Activated CD4-positive, alpha-beta T cell treated with anti-CD3 and anti-CD28 coated beads, Interleukin-2, amount 10 ng/mL, durations not matched to agents 24 days and 14 days (primary cell): ENCODE measurements at regions not wholly inside any gene's neighbourhood (a gene's known extent, or its start where the extent isn't known, plus 50 kb on each side); places are given as distances from the start of the nearest gene placed in this dataset.

Experiments used
- DNase-seq: peaks from one replicate; pipeline ENCODE4 v3.0.0; 2022
- H3K27ac Mint-ChIP-seq: one replicate; pipeline ENCODE4 v1.8.0; 2022; ENCODE audit warnings: mild to moderate bottlenecking, mixed read lengths
- H3K27me3 Mint-ChIP-seq: one replicate; pipeline ENCODE4 v1.8.0; 2022; ENCODE audit warnings: mixed read lengths
- H3K36me3 Mint-ChIP-seq: one replicate; pipeline ENCODE4 v1.8.0; 2022; ENCODE audit warnings: low read depth, mild to moderate bottlenecking, mixed read lengths
- H3K4me1 Mint-ChIP-seq: one replicate; pipeline ENCODE4 v1.8.0; 2021; ENCODE audit warnings: mixed read lengths
- H3K4me3 Mint-ChIP-seq: one replicate; pipeline ENCODE4 v1.8.0; 2022; ENCODE audit warnings: mild to moderate bottlenecking, moderate library complexity, mixed read lengths
- H3K9me3 Mint-ChIP-seq: one replicate; pipeline ENCODE4 v1.8.0; 2021; ENCODE audit warnings: mixed read lengths
- intact Hi-C: fragments of 100-400 bp; cut with micrococcal nuclease; formaldehyde crosslinking; loops from one replicate; pipeline ENCODE4 v1.15.1; 2023

DNA sequence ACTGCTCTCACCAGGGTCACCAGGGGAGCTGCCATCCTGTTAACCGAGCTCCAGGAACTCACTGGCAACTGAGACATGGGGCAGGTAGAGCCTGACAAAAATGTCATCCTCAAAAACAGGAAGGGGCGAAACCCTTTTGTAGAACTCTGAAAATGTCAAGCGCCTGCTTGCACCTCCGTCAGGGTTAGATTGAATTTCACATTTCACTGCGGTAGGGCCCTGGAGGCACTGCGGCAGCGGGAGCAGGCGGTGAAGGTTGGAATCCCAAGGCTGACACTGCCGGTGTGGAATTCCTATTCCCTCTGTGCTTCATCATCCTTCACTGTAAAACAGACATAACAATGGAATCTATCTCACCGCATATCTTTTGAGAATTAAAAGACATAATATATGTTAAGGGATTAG, 142.8 kb upstream of the TMCC3 start:
- Mint-ChIP-seq H3K4me3 (no peak overlapping the region), H3K27me3 (no peaks in the 10 kb centered on the region), H3K27ac (no peak overlapping the region), H3K36me3 (no peaks in the 10 kb centered on the region), H3K4me1 (peaks cover 8% of the 10 kb centered on the region), H3K9me3 (no peaks in the 10 kb centered on the region)
- no peak for DNase-seq
- intact Hi-C loops = no loop called here

DNA sequence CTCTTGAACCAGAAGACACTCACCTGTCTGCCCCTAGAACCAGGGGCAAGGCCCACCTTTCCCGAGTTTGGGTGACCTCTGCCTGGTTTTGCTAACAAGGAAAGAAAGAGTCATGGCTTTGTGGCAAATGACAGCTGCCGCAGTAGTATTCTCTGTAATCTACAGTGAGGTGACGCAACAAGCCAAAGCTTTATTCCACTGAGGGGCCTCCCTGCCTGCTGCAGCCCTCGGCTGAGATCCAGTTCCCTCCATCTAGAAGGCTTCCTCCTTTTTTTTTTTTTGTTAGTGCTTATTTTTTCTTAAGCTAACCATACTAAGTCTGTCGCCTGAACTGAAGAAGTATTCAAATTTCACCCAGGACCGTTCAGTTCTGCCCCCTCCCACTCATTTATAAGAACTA, 142.3 kb upstream of the TMCC3 start:
- intact Hi-C loops = no loop called here
- H3K27me3 Mint-ChIP-seq = no peaks in the 10 kb centered on the region
- no peak overlapping the region for H3K27ac Mint-ChIP-seq
- DNase-seq = no peak
- H3K36me3 Mint-ChIP-seq = no peaks in the 10 kb centered on the region
- no peak overlapping the region for H3K4me3 Mint-ChIP-seq
- no peaks in the 10 kb centered on the region for H3K9me3 Mint-ChIP-seq
- H3K4me1 Mint-ChIP-seq = peaks cover 8% of the 10 kb centered on the region

DNA sequence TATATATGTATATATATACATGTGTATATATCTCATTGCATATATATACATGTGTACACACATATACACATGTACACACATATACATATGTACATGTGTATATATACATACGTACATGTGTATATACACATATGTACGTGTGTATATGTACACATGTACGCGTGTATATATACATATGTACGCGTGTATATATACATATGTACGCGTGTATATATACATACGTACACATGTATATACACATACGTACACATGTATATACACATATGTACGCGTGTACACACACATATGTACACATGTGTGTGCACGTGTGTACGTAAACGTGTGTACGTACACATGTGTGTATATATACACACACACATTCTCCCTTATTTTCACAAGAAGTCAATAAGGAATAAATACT, 141.6 kb upstream of the TMCC3 start:
- H3K27ac Mint-ChIP-seq = no peak overlapping the region
- H3K4me3 Mint-ChIP-seq = no peak overlapping the region
- H3K4me1 Mint-ChIP-seq = peaks cover 8% of the 10 kb centered on the region
- H3K36me3 Mint-ChIP-seq = no peaks in the 10 kb centered on the region
- no peaks in the 10 kb centered on the region for H3K27me3 Mint-ChIP-seq
- DNase-seq = no peak
- intact Hi-C loops = no loop called here
- H3K9me3 Mint-ChIP-seq = no peaks in the 10 kb centered on the region

DNA sequence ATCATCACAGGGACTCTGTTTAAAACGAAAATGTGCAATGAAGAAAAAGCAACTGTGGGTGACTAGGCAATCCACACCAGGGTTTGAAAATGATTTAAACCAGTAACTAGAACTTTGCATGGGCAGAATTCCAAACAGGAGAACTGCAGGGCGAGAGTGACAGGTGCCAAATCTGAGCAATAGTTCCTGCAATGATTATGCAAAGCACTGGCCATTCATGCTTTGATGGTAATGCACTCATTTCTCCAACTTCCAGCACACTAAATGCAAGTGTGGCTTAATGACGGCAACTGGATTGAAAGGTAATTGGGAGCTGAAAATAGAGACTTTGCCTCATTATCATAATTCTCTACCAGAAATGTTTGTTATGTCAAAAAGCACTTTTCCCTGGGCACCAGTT, 140.5 kb upstream of the TMCC3 start:
- Mint-ChIP-seq H3K9me3 (no peaks in the 10 kb centered on the region), H3K27me3 (no peaks in the 10 kb centered on the region), H3K4me1 (peaks cover 8% of the 10 kb centered on the region), H3K27ac (no peak overlapping the region), H3K4me3 (no peak overlapping the region), H3K36me3 (no peaks in the 10 kb centered on the region)
- no peak for DNase-seq
- intact Hi-C loops = no loop called here

DNA sequence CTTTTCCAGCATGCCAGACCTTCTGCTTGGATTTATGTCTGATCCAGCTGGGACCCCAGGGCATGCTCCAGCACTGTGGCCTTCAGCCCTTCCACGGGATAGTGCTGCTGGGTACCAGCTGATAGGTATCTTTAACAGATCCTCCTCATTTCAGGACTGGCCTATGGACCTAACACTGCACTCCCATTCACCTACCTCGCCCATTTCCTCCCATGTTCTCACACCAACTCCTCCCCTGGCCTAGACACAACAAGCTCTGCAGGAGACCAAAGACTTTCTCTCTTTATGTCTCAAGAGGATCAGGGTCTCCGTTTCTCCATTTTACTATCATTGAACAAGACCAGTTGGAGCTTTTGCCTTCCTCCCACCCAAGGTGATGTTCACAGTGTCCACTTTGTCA, 140.0 kb upstream of the TMCC3 start:
- intact Hi-C loops = no loop called here
- Mint-ChIP-seq H3K4me1 (peaks cover 8% of the 10 kb centered on the region), H3K9me3 (no peaks in the 10 kb centered on the region), H3K27ac (no peak overlapping the region), H3K36me3 (no peaks in the 10 kb centered on the region), H3K27me3 (no peaks in the 10 kb centered on the region), H3K4me3 (no peak overlapping the region)
- no peak for DNase-seq

DNA sequence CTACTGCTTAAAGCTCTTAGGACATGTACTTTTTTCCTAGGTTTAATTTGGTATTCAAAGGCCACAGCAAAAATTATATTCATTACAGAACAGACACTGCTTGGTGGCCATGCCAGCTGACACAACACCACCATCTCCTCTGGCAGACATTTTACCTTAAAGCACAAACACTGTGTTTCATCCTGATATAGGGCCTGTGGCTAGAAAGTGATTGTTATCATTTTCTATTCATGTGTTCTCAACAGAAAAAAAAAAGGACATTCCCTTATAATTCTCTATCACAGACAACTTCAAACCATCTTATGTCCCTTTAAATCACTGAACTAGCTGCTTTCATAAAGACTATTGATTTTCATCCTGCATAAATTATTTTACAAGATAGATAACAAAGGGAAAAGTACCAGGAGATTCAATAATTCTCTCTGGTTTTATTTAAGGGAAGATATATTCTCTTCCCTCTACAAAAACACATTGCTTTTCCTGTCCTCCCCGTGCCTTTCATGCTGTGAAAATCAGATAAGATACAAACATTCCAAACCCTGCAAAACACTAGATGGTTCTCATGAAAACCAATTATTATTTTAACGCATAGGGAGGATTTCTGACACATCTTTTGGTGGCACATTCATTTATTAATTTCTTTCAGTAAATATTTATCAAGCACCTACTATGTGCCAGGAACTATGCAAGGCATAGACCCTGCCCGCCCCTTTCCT, 139.3 kb upstream of the TMCC3 start:
- Mint-ChIP-seq H3K27me3 (no peaks in the 10 kb centered on the region), H3K4me1 (peaks cover 3% of the 10 kb centered on the region), H3K4me3 (no peak overlapping the region), H3K36me3 (no peaks in the 10 kb centered on the region), H3K9me3 (no peaks in the 10 kb centered on the region), H3K27ac (no peak overlapping the region)
- DNase-seq = no peak
- intact Hi-C loops = no loop called here

DNA sequence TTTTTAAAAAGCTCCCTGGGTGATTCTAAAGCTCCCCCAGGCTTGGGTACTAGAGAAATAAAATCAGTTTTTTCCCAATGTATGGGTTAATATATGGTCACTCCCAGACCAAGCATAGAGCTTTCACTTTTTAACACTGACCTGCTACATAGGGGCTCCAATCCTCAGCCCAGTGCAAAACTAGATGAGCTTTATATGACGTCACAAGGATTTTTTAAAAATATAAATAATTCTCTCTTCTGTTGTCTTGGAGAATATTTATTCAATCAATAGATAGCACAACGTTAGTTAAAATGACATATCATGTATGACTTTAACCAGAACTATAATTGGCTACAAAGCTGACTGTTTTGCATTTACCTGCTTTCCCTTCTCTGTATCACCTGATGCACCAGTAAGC, 137.9 kb upstream of the TMCC3 start:
- Mint-ChIP-seq H3K4me1 (no peaks in the 10 kb centered on the region), H3K36me3 (no peaks in the 10 kb centered on the region)
- intact Hi-C loops = no loop called here

DNA sequence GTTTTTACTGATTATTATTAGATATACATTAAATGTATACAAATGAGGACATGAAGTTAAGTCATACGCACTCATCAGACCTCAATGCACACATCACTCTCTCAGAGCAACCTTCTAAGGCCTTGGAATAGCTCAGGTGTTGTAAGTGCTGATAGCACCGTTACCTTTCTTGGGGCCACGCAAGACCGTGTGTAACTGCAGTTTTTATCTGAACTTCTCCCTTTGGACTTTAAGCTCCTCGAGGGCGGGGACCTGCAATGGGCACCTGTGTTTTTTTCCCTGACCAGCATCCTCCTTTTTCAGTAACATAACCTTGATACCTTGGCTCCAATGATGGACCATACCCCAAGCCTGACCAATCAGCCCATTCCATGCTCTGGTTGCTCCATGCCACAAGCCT, 136.5 kb upstream of the TMCC3 start:
- intact Hi-C loops = no loop called here
- no peaks in the 10 kb centered on the region for H3K9me3 Mint-ChIP-seq
- no peak overlapping the region for H3K27ac Mint-ChIP-seq

More for the DNA sequence above, 137.9 kb upstream of the TMCC3 start:
- Mint-ChIP-seq H3K27ac (no peak overlapping the region), H3K27me3 (peaks cover 5% of the 10 kb centered on the region), H3K9me3 (no peaks in the 10 kb centered on the region), H3K4me3 (no peak overlapping the region)
- no peak for DNase-seq

DNA sequence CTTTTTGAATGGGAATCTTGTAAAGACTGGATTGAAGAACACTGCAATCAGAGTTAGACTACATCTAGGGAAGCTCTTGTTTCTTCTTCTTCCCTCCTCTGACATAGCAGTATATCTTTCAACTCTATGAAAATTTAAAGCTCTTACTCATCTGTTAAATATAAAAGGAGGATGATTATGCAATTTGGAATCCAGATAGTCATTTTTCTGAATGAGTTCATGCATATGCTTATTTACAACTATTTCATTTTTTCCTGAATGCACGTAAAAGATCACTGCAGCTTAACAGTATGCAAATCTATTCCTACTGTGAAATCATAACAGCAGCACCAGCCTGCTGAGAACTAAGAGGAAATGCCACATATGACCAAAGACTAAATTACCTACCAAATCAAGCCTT, 133.5 kb upstream of the TMCC3 start:
- Mint-ChIP-seq H3K27ac (no peak overlapping the region), H3K27me3 (peaks cover 10% of the 10 kb centered on the region), H3K36me3 (no peaks in the 10 kb centered on the region), H3K9me3 (no peaks in the 10 kb centered on the region), H3K4me3 (no peak overlapping the region), H3K4me1 (no peaks in the 10 kb centered on the region)
- DNase-seq = no peak
- intact Hi-C loops = no loop called here

More for the DNA sequence above, 136.5 kb upstream of the TMCC3 start:
- Mint-ChIP-seq H3K27me3 (peaks cover 8% of the 10 kb centered on the region), H3K4me3 (no peak overlapping the region), H3K36me3 (no peaks in the 10 kb centered on the region), H3K4me1 (no peaks in the 10 kb centered on the region)
- DNase-seq = no peak

DNA sequence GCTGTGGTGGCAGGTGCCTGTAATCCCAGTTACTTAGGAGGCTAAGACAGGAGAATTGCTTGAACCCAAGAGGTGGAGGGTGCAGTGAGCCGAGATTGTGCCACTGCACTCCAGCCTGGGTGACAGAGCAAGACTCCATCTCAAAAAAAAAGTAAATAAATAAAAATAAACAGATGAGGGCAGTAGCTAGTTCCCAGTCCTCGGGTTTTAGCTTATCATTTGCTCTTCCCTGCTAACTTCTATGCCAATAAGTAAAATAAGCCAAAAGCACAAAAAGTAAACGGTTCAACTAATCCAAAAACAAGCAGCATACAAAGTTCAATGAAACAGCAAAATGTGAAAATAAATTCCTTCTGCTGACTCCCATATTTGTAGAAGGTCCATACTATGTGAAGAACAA, 133.0 kb upstream of the TMCC3 start:
- intact Hi-C loops = no loop called here
- H3K4me3 Mint-ChIP-seq = no peak overlapping the region

DNA sequence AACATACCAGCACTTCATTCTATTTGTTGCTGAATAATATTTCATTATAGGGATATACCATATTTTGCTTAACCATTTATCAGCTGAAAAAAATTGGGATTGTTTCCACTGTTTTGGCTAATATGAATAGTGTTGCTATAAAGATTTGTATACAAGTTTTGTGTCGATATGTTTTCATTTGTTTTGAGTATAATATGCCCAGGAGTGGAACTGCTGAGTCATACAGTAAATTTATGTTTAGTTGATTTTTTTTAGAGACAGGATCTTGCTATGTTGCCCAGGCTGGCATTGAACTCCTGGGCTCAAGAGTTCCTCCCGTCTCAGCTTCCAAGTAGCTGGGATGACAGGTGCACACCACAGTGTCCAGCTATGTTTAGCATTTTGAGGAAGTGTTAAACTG, 131.5 kb upstream of the TMCC3 start:
- Mint-ChIP-seq H3K36me3 (no peaks in the 10 kb centered on the region), H3K4me3 (no peak overlapping the region), H3K4me1 (no peaks in the 10 kb centered on the region), H3K27ac (no peak overlapping the region), H3K9me3 (no peaks in the 10 kb centered on the region), H3K27me3 (peaks cover 17% of the 10 kb centered on the region)
- intact Hi-C loops = no loop called here
- no peak for DNase-seq

More for the DNA sequence above, 133.0 kb upstream of the TMCC3 start:
- Mint-ChIP-seq H3K9me3 (no peaks in the 10 kb centered on the region), H3K36me3 (no peaks in the 10 kb centered on the region), H3K27ac (no peak overlapping the region), H3K27me3 (peaks cover 11% of the 10 kb centered on the region), H3K4me1 (no peaks in the 10 kb centered on the region)
- no peak for DNase-seq

DNA sequence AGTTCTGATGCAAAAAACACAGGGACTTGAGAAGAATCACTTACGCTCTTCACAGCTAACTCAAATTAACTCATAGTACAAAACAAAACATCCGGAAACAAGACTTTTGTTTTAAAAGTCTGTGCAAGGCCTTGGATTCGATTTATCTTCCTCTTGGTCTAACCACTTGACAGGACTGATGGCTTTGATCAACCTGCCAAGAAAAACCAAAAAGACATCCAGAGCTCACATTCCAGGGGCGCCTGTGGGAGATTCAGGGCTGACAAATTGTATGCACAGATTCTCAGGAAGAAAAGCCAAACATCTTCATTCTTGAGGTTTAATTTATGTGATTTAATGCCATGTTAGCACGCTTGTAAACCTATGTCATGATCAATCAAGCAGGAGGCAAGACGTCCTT, 129.1 kb upstream of the TMCC3 start:
- no peak overlapping the region for H3K27ac Mint-ChIP-seq
- H3K27me3 Mint-ChIP-seq = peaks cover 19% of the 10 kb centered on the region
- H3K36me3 Mint-ChIP-seq = no peaks in the 10 kb centered on the region
- no peak overlapping the region for H3K4me3 Mint-ChIP-seq
- no peaks in the 10 kb centered on the region for H3K4me1 Mint-ChIP-seq
- no peaks in the 10 kb centered on the region for H3K9me3 Mint-ChIP-seq
- no peak for DNase-seq
- intact Hi-C loops = no loop called here

DNA sequence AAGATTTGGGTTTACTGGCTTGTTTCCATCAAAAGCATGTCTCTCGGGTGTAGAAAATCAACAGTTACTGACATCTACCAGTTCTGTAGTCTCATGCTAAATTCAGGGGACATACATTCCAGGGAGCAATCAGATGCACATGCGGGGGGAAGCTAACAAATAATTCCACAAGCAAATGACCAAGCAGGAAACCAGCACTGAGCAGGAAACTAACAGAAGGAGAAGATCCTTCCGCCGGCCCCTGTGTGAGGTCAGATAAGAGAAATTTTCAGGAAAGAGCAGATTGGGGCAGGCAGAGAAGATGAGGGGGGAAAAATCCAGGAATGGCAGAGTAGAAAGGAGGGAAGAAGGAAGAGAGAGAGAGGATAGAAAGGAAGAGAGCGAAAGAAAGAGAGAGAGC, 127.6 kb upstream of the TMCC3 start:
- no peak for DNase-seq
- Mint-ChIP-seq H3K27me3 (peaks cover 13% of the 10 kb centered on the region), H3K4me3 (no peak overlapping the region), H3K27ac (no peak overlapping the region), H3K9me3 (no peaks in the 10 kb centered on the region), H3K4me1 (no peaks in the 10 kb centered on the region), H3K36me3 (no peaks in the 10 kb centered on the region)
- intact Hi-C loops = no loop called here

DNA sequence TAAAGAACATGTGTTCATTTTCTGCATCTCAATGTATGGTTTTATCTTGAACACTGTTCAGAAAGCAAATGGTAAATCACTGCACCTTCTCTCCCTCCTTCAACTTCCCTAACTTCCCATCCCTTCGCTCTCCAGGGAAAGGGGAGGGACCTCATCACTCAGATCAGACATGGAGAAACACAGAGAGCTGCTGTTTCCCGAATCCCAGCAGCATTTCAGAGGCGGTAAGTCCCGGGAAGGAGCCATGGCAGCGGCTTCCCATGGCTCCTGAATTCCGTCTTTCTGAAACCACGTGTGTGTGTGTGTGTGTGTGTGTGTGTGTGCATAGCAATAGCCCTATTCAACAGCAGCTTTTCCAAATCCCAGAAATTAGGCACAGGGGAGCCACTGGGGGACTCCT, 125.4 kb upstream of the TMCC3 start:
- Mint-ChIP-seq H3K36me3 (no peaks in the 10 kb centered on the region), H3K27me3 (peaks cover 9% of the 10 kb centered on the region), H3K27ac (no peak overlapping the region), H3K4me1 (no peaks in the 10 kb centered on the region), H3K9me3 (no peaks in the 10 kb centered on the region), H3K4me3 (no peak overlapping the region)
- intact Hi-C loops = no loop called here
- no peak for DNase-seq

DNA sequence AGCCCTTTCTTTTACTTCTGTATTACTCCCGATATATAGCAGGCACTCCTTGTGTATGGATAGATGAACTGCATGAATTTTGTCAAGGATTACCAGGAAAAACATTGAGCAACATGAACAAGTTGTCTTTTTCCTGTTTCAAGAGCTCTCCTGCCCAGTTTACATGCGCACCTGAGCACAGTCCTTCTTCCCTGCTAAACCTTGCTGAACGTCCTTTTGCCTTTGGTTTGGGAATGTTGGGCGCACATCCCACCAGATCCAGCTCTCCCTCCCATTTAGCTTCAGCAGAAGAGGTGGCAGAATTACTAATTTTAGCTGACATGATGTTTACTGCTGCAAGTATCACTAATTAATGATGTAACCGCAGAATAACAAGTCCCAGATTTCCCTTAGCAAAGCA, 121.4 kb upstream of the TMCC3 start:
- Mint-ChIP-seq H3K36me3 (no peaks in the 10 kb centered on the region), H3K4me1 (no peaks in the 10 kb centered on the region), H3K27ac (no peak overlapping the region), H3K27me3 (peaks cover 30% of the 10 kb centered on the region), H3K9me3 (no peaks in the 10 kb centered on the region), H3K4me3 (no peak overlapping the region)
- no peak for DNase-seq
- intact Hi-C loops = no loop called here
